EL (cell line): ENCODE measurements at regions not wholly inside any gene's neighbourhood (a gene's known extent, or its start where the extent isn't known, plus 50 kb on each side); places are given as distances from the start of the nearest gene placed in this dataset.

Source experiments
- DNase-seq: peaks from one replicate; pipeline ENCODE4 v3.0.0-alpha.2; 2016

- no peak for DNase-seq
Observed at GRCh38 chr2:14684516-14684915, 52.0 kb downstream of the LRATD1 start.

GRCh38 chr2:14690926-14691325 is 58.4 kb downstream of the LRATD1 start:
- no peak for DNase-seq

- no peak for DNase-seq
Observed at GRCh38 chr2:14693874-14694273, 61.4 kb downstream of the LRATD1 start.

- DNase-seq: no peak
Observed at GRCh38 chr2:14700753-14701152, 68.2 kb downstream of the LRATD1 start.

GRCh38 chr2:14702258-14702657 is 69.7 kb downstream of the LRATD1 start:
- DNase-seq: no peak

GRCh38 chr2:14706201-14706600 is 73.7 kb downstream of the LRATD1 start:
- DNase-seq: no peak

- DNase-seq: no peak
Observed at GRCh38 chr2:14712111-14712510, 79.6 kb downstream of the LRATD1 start.

GRCh38 chr2:14713248-14713647 is 80.7 kb downstream of the LRATD1 start:
- no peak for DNase-seq

- DNase-seq: no peak
Observed at GRCh38 chr2:14715600-14715999, 83.1 kb downstream of the LRATD1 start.

GRCh38 chr2:14716319-14716718 is 83.8 kb downstream of the LRATD1 start:
- no peak for DNase-seq

GRCh38 chr2:14717131-14717530 is 84.6 kb downstream of the LRATD1 start:
- no peak for DNase-seq

GRCh38 chr2:14720319-14720718 is 87.8 kb downstream of the LRATD1 start:
- peak; percentile 7 for DNase-seq

- DNase-seq: no peak
Observed at GRCh38 chr2:14720739-14721138, 88.2 kb downstream of the LRATD1 start.

- no peak for DNase-seq
Observed at GRCh38 chr2:14722904-14723570, 90.5 kb downstream of the LRATD1 start.

- no peak for DNase-seq
Observed at GRCh38 chr2:14723684-14724083, 91.2 kb downstream of the LRATD1 start.

- no peak for DNase-seq
Observed at GRCh38 chr2:14735696-14736095, 103.2 kb downstream of the LRATD1 start.

GRCh38 chr2:14737201-14737600 is 104.7 kb downstream of the LRATD1 start:
- DNase-seq: no peak

- no peak for DNase-seq
Observed at GRCh38 chr2:14743861-14744260, 111.3 kb downstream of the LRATD1 start.

- no peak for DNase-seq
Observed at GRCh38 chr2:14745288-14746076, 113.0 kb downstream of the LRATD1 start.

GRCh38 chr2:14746133-14746532 is 113.6 kb downstream of the LRATD1 start:
- DNase-seq: no peak

GRCh38 chr2:14747447-14747846 is 114.9 kb downstream of the LRATD1 start:
- no peak for DNase-seq

GRCh38 chr2:14749884-14750283 is 117.4 kb downstream of the LRATD1 start:
- no peak for DNase-seq

- DNase-seq: no peak
Observed at GRCh38 chr2:14750433-14750832, 117.9 kb downstream of the LRATD1 start.

GRCh38 chr2:14751581-14751980 is 119.1 kb downstream of the LRATD1 start:
- DNase-seq: no peak

- no peak for DNase-seq
Observed at GRCh38 chr2:14752295-14752694, 119.8 kb downstream of the LRATD1 start.
